Activated T-cell treated with anti-CD3 and anti-CD28 coated beads, Interleukin-2, amount 50 U/mL, for 72 hours (primary cell): ENCODE measurements at regions not wholly inside any gene's neighbourhood (a gene's known extent, or its start where the extent isn't known, plus 50 kb on each side); places are given as distances from the start of the nearest gene placed in this dataset.
A peak's percentile ranks its signal among the peaks of the same experiment; 100 is the strongest.

Experiments
- ATAC-seq, 2 donors: fragments of 150-1000 bp; cut with Tn5 transposase; replicated peaks in 1 of 2; 2 replicates each; pipeline ENCODE4 v1.10.0; 2021; ENCODE audit warnings: moderate library complexity in 2 of 2, mild to moderate bottlenecking in 1 of 2
- DNase-seq, 2 donors: peaks; one replicate each; pipeline ENCODE4 v3.0.0; 2021 to 2022; ENCODE audit warnings: mixed read lengths in 1 of 2
- H3K27ac Mint-ChIP-seq: one replicate; pipeline ENCODE4 v1.8.0; 2022; ENCODE audit warnings: mild to moderate bottlenecking, moderate library complexity, mixed read lengths
- H3K27me3 Mint-ChIP-seq: one replicate; pipeline ENCODE4 v1.8.0; 2022; ENCODE audit warnings: low read depth, mixed read lengths
- H3K36me3 Mint-ChIP-seq, 2 donors: one replicate each; pipeline ENCODE4 v1.8.0; 2022; ENCODE audit warnings: mixed read lengths in 2 of 2, mild to moderate bottlenecking in 1 of 2; ENCODE audit not compliant: insufficient read depth in 2 of 2
- H3K4me1 Mint-ChIP-seq: one replicate; pipeline ENCODE4 v1.8.0; 2022; ENCODE audit warnings: low read depth, mixed read lengths
- H3K4me3 Mint-ChIP-seq, 2 donors: one replicate each; pipeline ENCODE4 v1.8.0; 2022; ENCODE audit warnings: mild to moderate bottlenecking in 2 of 2, mixed read lengths in 2 of 2, moderate library complexity in 2 of 2
- H3K9me3 Mint-ChIP-seq, 2 donors: one replicate each; pipeline ENCODE4 v1.8.0; 2022; ENCODE audit warnings: mixed read lengths in 2 of 2

- Mint-ChIP-seq H3K4me3 (peak overlapping the region; percentile 30 to 45), H3K9me3 (peaks cover 0 to 2% of the 10 kb centered on the region in 2 donors), H3K4me1 (peaks cover 16% of the 10 kb centered on the region), H3K27me3 (peaks cover 12% of the 10 kb centered on the region), H3K27ac (no peak overlapping the region), H3K36me3 (peaks cover 0 to 4% of the 10 kb centered on the region in 2 donors)
- DNase-seq: peak; percentile 34 to 39
- ATAC-seq: peak; percentile 90 to 95
Observed at GRCh38 chr4:146124023-146124680, 51.4 kb upstream of the LSM6 start.

- peak overlapping the region; percentile 63 for H3K27ac Mint-ChIP-seq
- H3K4me1 Mint-ChIP-seq: peaks cover 16% of the 10 kb centered on the region
- ATAC-seq (peak; percentile 29 to 47), DNase-seq (no peak)
- H3K27me3 Mint-ChIP-seq: peaks cover 21% of the 10 kb centered on the region
- peaks cover 0 to 2% of the 10 kb centered on the region in 2 donors for H3K9me3 Mint-ChIP-seq
- peaks cover 0 to 4% of the 10 kb centered on the region in 2 donors for H3K36me3 Mint-ChIP-seq
- H3K4me3 Mint-ChIP-seq: peak overlapping the region in 1 of 2 donors; percentile 45
Observed at GRCh38 chr4:146123231-146123630, 52.3 kb upstream of the LSM6 start.

DNA sequence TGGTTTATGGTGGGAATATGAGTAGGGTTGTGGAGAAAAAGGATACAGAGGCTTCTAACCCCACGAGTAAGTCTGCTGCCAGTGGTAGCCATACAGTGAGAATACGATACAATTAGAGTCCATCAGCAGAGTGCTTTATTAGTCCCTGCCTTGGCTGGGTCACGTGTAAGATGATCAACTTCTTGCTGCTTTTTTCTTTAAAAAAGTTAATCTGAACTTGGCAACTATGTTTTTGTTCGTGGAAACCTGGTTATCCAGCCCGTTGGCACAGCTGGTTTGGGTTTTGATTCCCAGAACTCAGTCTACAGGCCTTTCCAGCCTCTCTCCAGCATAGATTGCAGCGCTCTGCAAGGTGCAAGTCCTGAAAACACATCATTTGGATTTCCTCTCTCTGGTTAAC, 53.1 kb upstream of the LSM6 start:
- H3K4me3 Mint-ChIP-seq: no peak overlapping the region
- H3K27me3 Mint-ChIP-seq: peaks cover 29% of the 10 kb centered on the region
- H3K36me3 Mint-ChIP-seq: peaks cover 0 to 4% of the 10 kb centered on the region in 2 donors
- no peak overlapping the region for H3K27ac Mint-ChIP-seq
- H3K4me1 Mint-ChIP-seq: peaks cover 16% of the 10 kb centered on the region
- ATAC-seq: no peak
- DNase-seq: no peak
- peaks cover 0 to 2% of the 10 kb centered on the region in 2 donors for H3K9me3 Mint-ChIP-seq

DNA sequence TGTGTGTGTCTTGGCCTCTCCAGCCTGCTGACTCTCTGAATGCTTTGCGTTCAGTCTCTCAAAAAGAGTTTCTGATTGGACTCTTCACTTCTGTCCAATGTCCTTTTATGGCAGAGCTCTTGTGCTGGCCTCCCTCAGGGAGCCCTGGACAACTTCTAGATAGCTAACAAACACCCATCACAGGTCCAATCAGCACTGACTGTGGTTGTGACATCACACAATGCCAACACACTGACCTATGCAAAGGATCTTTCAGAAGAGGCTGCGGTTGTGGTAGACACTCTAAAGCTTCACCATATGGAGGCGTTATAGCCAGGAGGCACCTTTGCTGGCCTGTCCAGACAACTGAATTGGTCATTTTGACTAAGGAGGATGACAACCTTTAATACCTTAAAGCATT, 53.8 kb upstream of the LSM6 start:
- ATAC-seq: no peak
- Mint-ChIP-seq H3K4me1 (peaks cover 16% of the 10 kb centered on the region), H3K27me3 (peaks cover 35% of the 10 kb centered on the region), H3K9me3 (peaks cover 0 to 2% of the 10 kb centered on the region in 2 donors), H3K36me3 (peaks cover 0 to 4% of the 10 kb centered on the region in 2 donors), H3K4me3 (no peak overlapping the region), H3K27ac (no peak overlapping the region)
- DNase-seq: no peak

- peaks cover 0 to 2% of the 10 kb centered on the region in 2 donors for H3K36me3 Mint-ChIP-seq
Observed at GRCh38 chr4:146119845-146120404, 55.6 kb upstream of the LSM6 start.

GRCh38 chr4:146114066-146114465, 61.5 kb upstream of the LSM6 start:
- Mint-ChIP-seq H3K27me3 (peaks cover 84% of the 10 kb centered on the region), H3K27ac (no peak overlapping the region), H3K4me3 (no peak overlapping the region), H3K36me3 (peaks cover 0 to 2% of the 10 kb centered on the region in 2 donors), H3K9me3 (no peaks in the 10 kb centered on the region), H3K4me1 (no peaks in the 10 kb centered on the region)
- ATAC-seq: no peak
- DNase-seq: no peak

More at GRCh38 chr4:146119845-146120404, 55.6 kb upstream of the LSM6 start:
- peaks cover 51% of the 10 kb centered on the region for H3K27me3 Mint-ChIP-seq
- H3K27ac Mint-ChIP-seq: no peak overlapping the region
- H3K4me1 Mint-ChIP-seq: peaks cover 16% of the 10 kb centered on the region
- no peaks in the 10 kb centered on the region for H3K9me3 Mint-ChIP-seq
- ATAC-seq (no peak), DNase-seq (no peak)
- H3K4me3 Mint-ChIP-seq: no peak overlapping the region

DNA sequence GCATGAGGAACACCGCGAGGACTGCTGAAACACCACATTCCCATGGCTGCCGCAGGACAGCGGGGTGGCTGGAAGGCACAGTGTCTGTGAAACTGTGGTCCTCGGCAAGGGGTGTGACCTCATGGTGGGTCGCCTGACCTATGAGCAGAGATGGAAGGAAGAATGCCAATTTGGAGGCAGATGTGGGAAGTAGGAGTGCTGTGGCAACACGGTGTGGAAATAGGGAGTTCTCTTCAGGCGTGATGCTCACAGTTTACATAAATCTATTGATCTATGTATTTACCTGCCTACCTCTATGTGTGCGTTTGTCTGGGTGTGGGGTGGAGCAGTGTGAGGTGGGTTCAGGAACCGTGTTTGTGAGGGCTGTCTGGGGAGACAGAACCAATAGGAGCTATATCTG, 62.3 kb upstream of the LSM6 start:
- ATAC-seq (no peak), DNase-seq (no peak)
- H3K4me3 Mint-ChIP-seq: no peak overlapping the region
- H3K9me3 Mint-ChIP-seq: no peaks in the 10 kb centered on the region
- peaks cover 75% of the 10 kb centered on the region for H3K27me3 Mint-ChIP-seq
- no peaks in the 10 kb centered on the region for H3K4me1 Mint-ChIP-seq
- H3K36me3 Mint-ChIP-seq: peaks cover 0 to 2% of the 10 kb centered on the region in 2 donors
- no peak overlapping the region for H3K27ac Mint-ChIP-seq

- no peak overlapping the region for H3K4me3 Mint-ChIP-seq
- H3K27ac Mint-ChIP-seq: no peak overlapping the region
- ATAC-seq (no peak), DNase-seq (no peak)
- no peaks in the 10 kb centered on the region for H3K9me3 Mint-ChIP-seq
- peaks cover 0 to 2% of the 10 kb centered on the region in 2 donors for H3K36me3 Mint-ChIP-seq
- H3K4me1 Mint-ChIP-seq: no peaks in the 10 kb centered on the region
- peaks cover 68% of the 10 kb centered on the region for H3K27me3 Mint-ChIP-seq
Observed at GRCh38 chr4:146112389-146112788, 63.1 kb upstream of the LSM6 start.

GRCh38 chr4:146110871-146111485, 64.5 kb upstream of the LSM6 start:
- H3K27ac Mint-ChIP-seq: no peak overlapping the region
- H3K4me1 Mint-ChIP-seq: peaks cover 7% of the 10 kb centered on the region
- no peak overlapping the region for H3K4me3 Mint-ChIP-seq
- ATAC-seq (no peak), DNase-seq (no peak)
- H3K9me3 Mint-ChIP-seq: no peaks in the 10 kb centered on the region
- H3K36me3 Mint-ChIP-seq: peaks cover 0 to under 1% of the 10 kb centered on the region in 2 donors
- peaks cover 56% of the 10 kb centered on the region for H3K27me3 Mint-ChIP-seq

DNA sequence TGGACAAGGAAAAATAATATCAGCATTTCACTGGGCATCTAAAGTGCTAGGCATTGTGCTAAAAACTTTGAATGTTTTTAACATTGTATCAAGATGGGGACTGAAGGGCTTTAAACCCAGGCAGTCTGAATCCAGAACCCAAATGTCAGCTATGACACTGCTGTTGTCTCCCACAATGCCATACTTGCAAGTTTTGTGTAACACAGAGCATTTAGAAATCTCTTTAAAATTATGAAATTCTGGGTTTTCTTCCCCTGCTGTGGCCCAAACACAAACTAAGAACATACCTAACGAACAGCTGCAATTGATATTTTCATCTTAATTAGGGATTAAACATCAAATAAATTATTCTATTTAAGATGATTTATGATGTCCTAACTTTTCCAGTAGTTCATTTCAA, 66.8 kb upstream of the LSM6 start:
- peaks cover 40% of the 10 kb centered on the region for H3K27me3 Mint-ChIP-seq
- ATAC-seq (no peak), DNase-seq (no peak)
- no peak overlapping the region for H3K27ac Mint-ChIP-seq
- no peaks in the 10 kb centered on the region for H3K9me3 Mint-ChIP-seq
- H3K4me1 Mint-ChIP-seq: peaks cover 27% of the 10 kb centered on the region
- H3K36me3 Mint-ChIP-seq: no peaks in the 10 kb centered on the region
- no peak overlapping the region for H3K4me3 Mint-ChIP-seq

DNA sequence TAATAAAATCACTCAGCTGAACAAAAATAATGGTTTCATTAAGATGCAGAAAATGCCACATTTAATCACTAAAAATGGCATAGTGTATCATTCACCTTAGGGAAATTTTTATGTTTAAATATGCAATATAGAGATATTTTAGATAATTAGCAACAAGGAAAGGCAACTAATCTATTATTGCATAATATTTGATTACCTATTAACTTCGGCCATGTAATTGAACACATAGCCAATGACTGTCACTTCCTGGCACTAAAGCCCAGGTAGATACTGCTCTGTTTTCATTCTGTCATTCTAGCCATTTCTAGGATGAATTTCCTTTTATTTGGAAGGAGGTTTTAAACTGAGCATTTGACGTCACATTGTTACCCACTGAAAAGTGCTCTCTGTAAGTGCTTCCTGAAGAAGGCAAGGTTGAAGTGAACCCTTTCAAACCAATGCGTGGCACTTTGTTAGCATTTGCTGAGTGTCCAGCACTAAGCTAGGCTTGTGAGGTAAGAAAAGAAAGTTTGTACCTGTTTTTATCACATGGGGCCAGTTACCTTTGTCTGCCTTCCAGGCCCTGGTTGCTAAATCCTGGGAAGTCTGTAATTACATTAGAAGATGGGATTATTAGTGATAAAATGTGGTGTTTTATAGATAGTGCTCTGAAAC, 67.8 kb upstream of the LSM6 start:
- Mint-ChIP-seq H3K9me3 (peaks cover 0 to 2% of the 10 kb centered on the region in 2 donors), H3K27me3 (peaks cover 37% of the 10 kb centered on the region), H3K4me3 (no peak overlapping the region), H3K27ac (no peak overlapping the region), H3K4me1 (peaks cover 32% of the 10 kb centered on the region), H3K36me3 (no peaks in the 10 kb centered on the region)
- no peak for DNase-seq
- no peak for ATAC-seq

- Mint-ChIP-seq H3K4me1 (peaks cover 32% of the 10 kb centered on the region), H3K9me3 (peaks cover 2 to 3% of the 10 kb centered on the region in 2 donors), H3K4me3 (peak overlapping the region; percentile 63 to 91), H3K27ac (peak overlapping the region; percentile 99), H3K27me3 (peaks cover 29% of the 10 kb centered on the region), H3K36me3 (peaks cover 0 to 2% of the 10 kb centered on the region in 2 donors)
- peak; percentile 57 to 66 for ATAC-seq
- DNase-seq: peak in 1 of 2 donors; percentile 22
Observed at GRCh38 chr4:146105464-146105863, 70.1 kb upstream of the LSM6 start.

DNA sequence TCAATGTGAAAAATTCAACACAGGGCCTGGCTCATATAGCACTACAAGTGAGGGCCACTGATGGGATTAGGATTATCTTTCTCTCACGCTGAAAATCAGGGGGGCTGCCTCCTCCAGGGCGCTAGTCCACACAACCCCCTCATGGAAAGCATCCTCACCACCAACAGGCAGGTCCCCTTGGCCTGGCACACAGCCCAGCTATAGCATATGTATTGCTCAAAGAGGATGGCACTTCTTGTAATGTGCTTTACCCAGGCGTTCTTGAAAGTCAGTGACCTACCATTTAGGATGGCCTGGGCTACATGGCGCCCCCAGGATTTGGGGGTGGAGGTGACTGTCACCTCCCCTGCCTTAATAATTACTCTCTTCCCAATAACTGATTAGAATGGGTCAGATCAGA, 71.0 kb upstream of the LSM6 start:
- peaks cover 0 to 2% of the 10 kb centered on the region in 2 donors for H3K36me3 Mint-ChIP-seq
- H3K4me3 Mint-ChIP-seq: no peak overlapping the region
- no peak overlapping the region for H3K27ac Mint-ChIP-seq
- DNase-seq (no peak), ATAC-seq (no peak)
- peaks cover 32% of the 10 kb centered on the region for H3K4me1 Mint-ChIP-seq
- peaks cover 19% of the 10 kb centered on the region for H3K27me3 Mint-ChIP-seq
- H3K9me3 Mint-ChIP-seq: peaks cover 2 to 3% of the 10 kb centered on the region in 2 donors
